ENCODE measurements at regions not wholly inside any gene's neighbourhood (a gene's known extent, or its start where the extent isn't known, plus 50 kb on each side); places are given as distances from the start of the nearest gene placed in this dataset.

DNA sequence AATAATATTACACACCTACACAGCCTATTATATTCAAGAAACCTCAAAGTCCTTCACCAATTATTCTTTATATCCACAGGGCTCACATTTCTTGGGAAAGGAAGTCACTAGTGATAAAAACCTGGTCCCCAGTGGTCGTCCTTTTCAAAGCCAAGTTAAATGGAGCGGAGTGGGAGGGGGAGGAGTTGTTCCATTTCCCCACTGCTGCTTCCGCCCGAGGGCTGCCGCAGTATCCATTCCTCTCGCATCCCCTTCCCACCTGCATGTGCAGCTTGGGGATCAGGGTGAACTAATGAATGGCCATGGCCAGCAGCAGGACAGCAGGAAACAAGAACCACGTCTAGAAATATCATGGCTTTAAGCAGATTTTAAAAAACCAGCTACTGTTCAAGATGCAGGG lies 76.4 kb upstream of the SEMA6D start:
- H3K27me3 ChIP-seq: no peaks in the 10 kb centered on the region
- H3K36me3 ChIP-seq (replicated peaks in 1 of 2; ENCODE audit: insufficient read depth in 1 of 2, low read depth in 2 of 2): no peaks in the 10 kb centered on the region
- no peak overlapping the region for H3K27ac ChIP-seq
- DNase-seq (no peak), ATAC-seq (no peak)
- no peaks in the 10 kb centered on the region for H3K9me3 ChIP-seq
- intact Hi-C loops (cut with DNase I): no loop called here
- WGBS, 2 donors: 85% methylated on average over 7 of the region's 7 CpGs
- H3K4me3 ChIP-seq: no peak overlapping the region
- TF ChIP-seq, protein P1, sequence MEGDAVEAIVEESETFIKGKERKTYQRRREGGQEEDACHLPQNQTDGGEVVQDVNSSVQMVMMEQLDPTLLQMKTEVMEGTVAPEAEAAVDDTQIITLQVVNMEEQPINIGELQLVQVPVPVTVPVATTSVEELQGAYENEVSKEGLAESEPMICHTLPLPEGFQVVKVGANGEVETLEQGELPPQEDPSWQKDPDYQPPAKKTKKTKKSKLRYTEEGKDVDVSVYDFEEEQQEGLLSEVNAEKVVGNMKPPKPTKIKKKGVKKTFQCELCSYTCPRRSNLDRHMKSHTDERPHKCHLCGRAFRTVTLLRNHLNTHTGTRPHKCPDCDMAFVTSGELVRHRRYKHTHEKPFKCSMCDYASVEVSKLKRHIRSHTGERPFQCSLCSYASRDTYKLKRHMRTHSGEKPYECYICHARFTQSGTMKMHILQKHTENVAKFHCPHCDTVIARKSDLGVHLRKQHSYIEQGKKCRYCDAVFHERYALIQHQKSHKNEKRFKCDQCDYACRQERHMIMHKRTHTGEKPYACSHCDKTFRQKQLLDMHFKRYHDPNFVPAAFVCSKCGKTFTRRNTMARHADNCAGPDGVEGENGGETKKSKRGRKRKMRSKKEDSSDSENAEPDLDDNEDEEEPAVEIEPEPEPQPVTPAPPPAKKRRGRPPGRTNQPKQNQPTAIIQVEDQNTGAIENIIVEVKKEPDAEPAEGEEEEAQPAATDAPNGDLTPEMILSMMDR (IDR thresholded peaks at IDR 0.05): no peak
- TF ChIP-seq POLR2A (IDR thresholded peaks at IDR 0.05): no peak
- no peaks in the 10 kb centered on the region for H3K4me1 ChIP-seq

DNA sequence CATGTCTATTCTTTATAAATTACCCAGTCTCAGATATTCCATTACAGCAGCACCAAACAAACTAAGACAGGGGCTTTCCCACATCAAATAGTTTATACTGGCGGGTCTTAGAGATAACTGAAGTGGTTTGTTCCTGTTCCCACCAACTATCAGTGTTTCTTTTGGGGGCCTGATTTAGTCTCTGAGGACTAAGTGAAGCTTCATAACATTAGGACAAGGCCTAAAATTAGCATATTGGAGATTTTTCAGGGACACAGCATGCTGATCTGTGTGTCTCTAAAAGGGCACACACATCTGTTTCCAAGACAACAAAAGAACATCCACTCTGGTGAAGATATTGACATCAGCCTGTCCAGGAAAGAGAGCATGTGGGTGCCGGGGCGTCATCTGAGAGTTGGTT lies 72.6 kb upstream of the SEMA6D start:
- intact Hi-C loops (cut with DNase I): no loop called here
- WGBS, 2 donors: 71 to 94% methylated on average over 3 of the region's 3 CpGs

DNA sequence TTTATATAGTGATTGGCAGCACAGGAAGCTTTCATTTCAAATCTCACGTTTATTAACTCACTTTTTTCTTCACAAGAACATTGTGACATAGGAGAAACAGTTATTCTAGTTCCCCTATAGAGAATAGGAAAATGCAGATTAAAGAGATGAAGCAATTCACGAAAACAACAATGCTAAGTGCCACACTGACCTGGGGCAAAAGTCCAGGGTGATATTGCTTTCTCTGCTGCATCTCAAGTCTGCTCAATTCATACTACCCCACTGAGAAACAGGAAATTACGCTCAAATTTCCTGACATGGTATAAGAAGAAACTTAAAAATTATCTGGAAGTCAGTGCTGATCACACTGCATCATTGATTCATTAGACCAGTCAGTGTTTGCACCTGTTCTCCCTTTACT lies 66.7 kb upstream of the SEMA6D start:
- Histone ChIP-seq H3K36me3 (replicated peaks in 1 of 2; ENCODE audit: insufficient read depth in 1 of 2, low read depth in 2 of 2) (no peaks in the 10 kb centered on the region), H3K27me3 (no peaks in the 10 kb centered on the region), H3K4me1 (peaks cover 25% of the 10 kb centered on the region), H3K4me3 (no peak overlapping the region), H3K9me3 (no peaks in the 10 kb centered on the region), H3K27ac (no peak overlapping the region)
- ATAC-seq: no peak
- no peak for DNase-seq
- intact Hi-C loops (cut with DNase I): no loop called here
- WGBS, 2 donors: 72 to 76% methylated on average over 3 of the region's 3 CpGs
- TF ChIP-seq, protein P1 (IDR thresholded peaks at IDR 0.05): no peak
- TF ChIP-seq POLR2A (IDR thresholded peaks at IDR 0.05): no peak

More for the DNA sequence above, 72.6 kb upstream of the SEMA6D start:
- TF ChIP-seq, protein P1 (IDR thresholded peaks at IDR 0.05): no peak
- no peak for TF ChIP-seq POLR2A (IDR thresholded peaks at IDR 0.05)
- H3K36me3 ChIP-seq (replicated peaks in 1 of 2; ENCODE audit: insufficient read depth in 1 of 2, low read depth in 2 of 2): no peaks in the 10 kb centered on the region
- no peak overlapping the region for H3K27ac ChIP-seq
- H3K4me3 ChIP-seq: no peak overlapping the region
- H3K9me3 ChIP-seq: no peaks in the 10 kb centered on the region
- no peak for ATAC-seq
- H3K4me1 ChIP-seq: no peaks in the 10 kb centered on the region
- H3K27me3 ChIP-seq: no peaks in the 10 kb centered on the region
- DNase-seq: no peak

DNA sequence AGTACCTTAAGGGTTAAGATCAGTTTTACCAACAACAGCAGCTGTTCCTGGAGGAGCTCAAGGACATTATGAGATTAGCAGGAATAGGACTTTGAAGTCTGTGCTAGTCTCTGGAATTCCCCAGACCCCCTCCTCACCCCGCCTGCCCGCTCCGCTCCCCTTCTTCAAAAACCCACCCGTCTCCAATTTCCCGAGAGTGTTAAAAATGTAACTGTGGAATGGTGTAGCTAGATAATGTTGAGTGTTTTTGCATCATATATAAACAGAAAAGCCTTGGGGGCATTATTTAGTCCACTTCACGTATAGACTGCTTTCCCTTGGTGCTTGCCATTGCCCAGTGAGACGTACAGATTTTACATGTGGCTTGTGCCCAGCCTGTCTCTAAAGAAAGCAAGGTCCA lies 65.0 kb upstream of the SEMA6D start:
- intact Hi-C loops (cut with DNase I): no loop called here
- peaks cover 25% of the 10 kb centered on the region for H3K4me1 ChIP-seq
- H3K4me3 ChIP-seq: no peak overlapping the region
- WGBS, 2 donors: 23 to 31% methylated on average over 7 of the region's 7 CpGs
- DNase-seq (peak in 2 of 4 donors; percentile 11 to 17), ATAC-seq (peak; percentile 35)
- H3K27ac ChIP-seq: peak overlapping the region in 2 of 4 donors; percentile 29 to 65
- TF ChIP-seq, protein P1 (IDR thresholded peaks at IDR 0.05): no peak
- TF ChIP-seq POLR2A (IDR thresholded peaks at IDR 0.05): no peak
- H3K9me3 ChIP-seq: no peaks in the 10 kb centered on the region
- no peaks in the 10 kb centered on the region for H3K36me3 ChIP-seq (replicated peaks in 1 of 2; ENCODE audit: insufficient read depth in 1 of 2, low read depth in 2 of 2)
- H3K27me3 ChIP-seq: no peaks in the 10 kb centered on the region

DNA sequence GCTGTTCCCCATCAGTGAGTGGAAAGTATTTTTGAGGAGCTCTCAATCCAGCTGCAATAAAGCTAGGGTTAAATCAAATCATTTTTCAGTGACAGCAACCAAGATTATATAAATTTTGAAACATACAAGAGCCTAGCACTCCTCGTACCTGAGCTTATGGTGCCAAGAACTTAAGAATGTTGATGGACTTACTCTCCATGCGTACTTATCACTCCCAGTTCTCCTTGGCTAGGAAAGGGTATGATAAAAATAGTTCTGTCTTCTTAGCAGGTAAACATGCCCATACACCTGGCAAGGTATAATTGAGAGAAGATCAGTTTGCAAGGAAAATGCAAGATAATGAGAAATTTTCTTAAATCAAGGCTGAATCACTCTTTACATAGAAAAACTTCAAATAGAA lies 64.5 kb upstream of the SEMA6D start:
- Histone ChIP-seq H3K4me3 (no peak overlapping the region), H3K9me3 (no peaks in the 10 kb centered on the region), H3K27ac (peak overlapping the region in 2 of 4 donors; percentile 29 to 65), H3K27me3 (no peaks in the 10 kb centered on the region), H3K4me1 (peaks cover 25% of the 10 kb centered on the region), H3K36me3 (replicated peaks in 1 of 2; ENCODE audit: insufficient read depth in 1 of 2, low read depth in 2 of 2) (no peaks in the 10 kb centered on the region)
- intact Hi-C loops (cut with DNase I): no loop called here
- ATAC-seq: no peak
- WGBS, 2 donors: 28 to 54% methylated on average over 2 of the region's 2 CpGs
- no peak for DNase-seq
- TF ChIP-seq POLR2A (IDR thresholded peaks at IDR 0.05): no peak
- TF ChIP-seq, protein P1 (IDR thresholded peaks at IDR 0.05): no peak

All from body of pancreas (tissue), 4 donors.